OCI-LY7 (cell line): ENCODE measurements at regions not wholly inside any gene's neighbourhood (a gene's known extent, or its start where the extent isn't known, plus 50 kb on each side); places are given as distances from the start of the nearest gene placed in this dataset.

Source experiments
- BruUV-seq: library from RNA; stranded (reverse); fragments of 400-500 nt; replicated peaks from 2 replicates; lab custom pipeline; 2021; lab: Mats Ljungman, UMichigan
- CTCF ChIA-PET: fragments of 300-600 bp; sonication (Branson Sonifier 250); formaldehyde crosslinking; loops from one replicate; lab custom pipeline; 2022; ENCODE audit warnings: antibody characterized with exemption; ENCODE audit not compliant: unreplicated experiment; lab: Charles Lee
- POLR2A ChIA-PET: fragments of 300-600 bp; sonication (Branson Sonifier 250); formaldehyde crosslinking; loops from one replicate; lab custom pipeline; 2022; ENCODE audit warnings: antibody characterized with exemption; lab: Charles Lee
- DNase-seq: peaks from one replicate; pipeline ENCODE4 v3.0.0-alpha.2; 2015; ENCODE audit warnings: low spot score
- H2AFZ ChIP-seq: fragments of 200-600 bp; sonication (generic), shearing (Covaris generic); 2 replicates; pipeline ENCODE4 v1.6.1; 2014; ENCODE audit warnings: mild to moderate bottlenecking, antibody characterized with exemption, low read length, moderate library complexity
- H3K27ac ChIP-seq: fragments of 200-600 bp; sonication (generic); 2 replicates; pipeline ENCODE4 v1.5.1; 2014; ENCODE audit warnings: mixed run types, low read depth, mild to moderate bottlenecking, moderate library complexity, low read length, inconsistent platforms; ENCODE audit not compliant: poor library complexity, severe bottlenecking
- H3K36me3 ChIP-seq: fragments of 200-600 bp; sonication (generic); 2 replicates; pipeline ENCODE4 v1.6.1; 2014; ENCODE audit warnings: mild to moderate bottlenecking, antibody characterized with exemption, low read length, moderate library complexity, mixed read lengths; ENCODE audit not compliant: insufficient read depth
- H3K4me1 ChIP-seq: fragments of 200-600 bp; sonication (generic); 2 replicates; pipeline ENCODE4 v1.5.1; 2014; ENCODE audit warnings: mild to moderate bottlenecking, low read length; ENCODE audit not compliant: insufficient read depth, poor library complexity, severe bottlenecking
- H3K4me2 ChIP-seq: fragments of 200-600 bp; sonication (generic); 2 replicates; pipeline ENCODE4 v1.6.1; 2014; ENCODE audit warnings: mild to moderate bottlenecking, low read length
- H3K4me3 ChIP-seq: fragments of 200-600 bp; sonication (generic); 2 replicates; pipeline ENCODE4 v1.5.1; 2014; ENCODE audit warnings: mild to moderate bottlenecking, low read depth, low read length; ENCODE audit not compliant: poor library complexity, severe bottlenecking
- H3K79me2 ChIP-seq: fragments of 200-600 bp; sonication (generic); 2 replicates; pipeline ENCODE4 v1.6.1; 2016; ENCODE audit warnings: low read depth, mild to moderate bottlenecking, low read length, moderate library complexity, mixed read lengths; ENCODE audit not compliant: insufficient read depth
- H3K9me2 ChIP-seq: fragments of 200-600 bp; sonication (generic); 2 replicates; pipeline ENCODE4 v1.6.1; 2016; ENCODE audit warnings: mild to moderate bottlenecking, low read length, mixed read lengths; ENCODE audit not compliant: insufficient read depth
- H3K9me3 ChIP-seq: fragments of 200-600 bp; sonication (generic); 2 replicates; pipeline ENCODE4 v1.6.1; 2014; ENCODE audit warnings: mild to moderate bottlenecking, mixed run types, low read length, mixed read lengths
- H4K20me1 ChIP-seq: fragments of 200-600 bp; sonication (generic); 2 replicates; pipeline ENCODE4 v1.6.1; 2014; ENCODE audit warnings: mild to moderate bottlenecking, antibody characterized with exemption, low read length, moderate library complexity, mixed read lengths; ENCODE audit not compliant: insufficient read depth
- CTCF ChIP-seq: fragments of 200-600 bp; sonication (generic); conservative IDR thresholded peaks from 2 replicates; pipeline ENCODE4 v1.5.1; 2014; ENCODE audit warnings: mild to moderate bottlenecking, antibody characterized with exemption, low read length, moderate library complexity, mixed read lengths
- EZH2phosphoT487 ChIP-seq: fragments of 200-600 bp; sonication (generic); IDR thresholded peaks from 2 replicates; pipeline ENCODE4 v1.6.1; 2018; ENCODE audit warnings: low read depth, borderline replicate concordance, mild to moderate bottlenecking, mixed run types, antibody characterized with exemption, low read length, moderate library complexity, mixed read lengths
- intact Hi-C: fragments of 100-400 bp; cut with micrococcal nuclease; formaldehyde crosslinking; loops from one replicate; pipeline ENCODE4 v1.10.0; 2022; ENCODE audit not compliant: unreplicated experiment

- Histone ChIP-seq H2AFZ (no peak overlapping the region), H4K20me1 (no peaks in the 10 kb centered on the region), H3K9me2 (no peaks in the 10 kb centered on the region), H3K4me1 (no peaks in the 10 kb centered on the region), H3K36me3 (no peaks in the 10 kb centered on the region), H3K4me3 (no peak overlapping the region), H3K27ac (no peak overlapping the region), H3K4me2 (no peak overlapping the region), H3K79me2 (no peaks in the 10 kb centered on the region), H3K9me3 (no peaks in the 10 kb centered on the region)
- POLR2A ChIA-PET, result no interaction called here
- no TSS peak for BruUV-seq
- TF ChIP-seq EZH2phosphoT487 (no peak), CTCF (no peak)
- no peak for DNase-seq
- CTCF ChIA-PET, result no interaction called here
- intact Hi-C loops, result no loop called here
Observed at GRCh38 chr18:1954583-1955312, 616.6 kb downstream of the METTL4 start.

DNA sequence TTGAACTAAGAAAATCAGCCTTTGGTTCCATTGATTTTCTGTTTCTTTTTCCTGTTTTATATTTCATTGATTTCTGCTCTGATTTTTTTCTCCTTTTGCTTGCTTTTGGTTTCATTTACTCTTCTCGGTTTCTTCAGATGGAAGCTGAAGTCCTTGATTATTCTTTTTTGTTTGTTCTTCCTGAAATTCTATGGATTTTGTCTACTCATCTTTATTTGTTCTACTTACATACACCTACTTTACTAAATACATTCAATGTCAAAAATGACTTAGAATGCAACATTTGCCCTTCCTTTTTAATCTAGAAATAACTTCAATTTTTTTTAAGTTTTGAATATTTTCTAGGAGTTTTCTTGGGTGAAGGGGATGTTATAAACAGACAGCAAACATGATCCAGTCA is 612.5 kb downstream of the METTL4 start:
- H3K4me1 ChIP-seq, result no peaks in the 10 kb centered on the region
- H2AFZ ChIP-seq, result no peak overlapping the region
- no peaks in the 10 kb centered on the region for H4K20me1 ChIP-seq
- H3K9me2 ChIP-seq, result no peaks in the 10 kb centered on the region
- TF ChIP-seq CTCF (no peak), EZH2phosphoT487 (no peak)
- no peaks in the 10 kb centered on the region for H3K9me3 ChIP-seq
- no peaks in the 10 kb centered on the region for H3K36me3 ChIP-seq
- no peak overlapping the region for H3K4me2 ChIP-seq
- no peak for DNase-seq
- H3K4me3 ChIP-seq, result no peak overlapping the region
- intact Hi-C loops, result no loop called here
- POLR2A ChIA-PET, result no interaction called here
- BruUV-seq, result no TSS peak
- CTCF ChIA-PET, result no interaction called here
- no peak overlapping the region for H3K27ac ChIP-seq
- H3K79me2 ChIP-seq, result no peaks in the 10 kb centered on the region

- Histone ChIP-seq H3K4me1 (no peaks in the 10 kb centered on the region), H3K36me3 (no peaks in the 10 kb centered on the region), H3K9me3 (no peaks in the 10 kb centered on the region), H3K4me3 (no peak overlapping the region), H3K27ac (no peak overlapping the region), H3K9me2 (no peaks in the 10 kb centered on the region), H3K4me2 (no peak overlapping the region), H4K20me1 (no peaks in the 10 kb centered on the region), H3K79me2 (no peaks in the 10 kb centered on the region), H2AFZ (no peak overlapping the region)
- no peak for DNase-seq
- BruUV-seq, result no TSS peak
- intact Hi-C loops, result no loop called here
- ChIA-PET POLR2A (interaction anchor here (0.5 to 1.7 kb wide), 3 partner anchors 12 to 583 kb away, joined by 3 to 5 read pairs (median 3); no protein-coding TSS in a partner anchor), CTCF (no interaction called here)
- TF ChIP-seq CTCF (no peak), EZH2phosphoT487 (no peak)
Observed at GRCh38 chr18:1965016-1965415, 606.3 kb downstream of the METTL4 start.
